ENCODE measurements at regions not wholly inside any gene's neighbourhood (a gene's known extent, or its start where the extent isn't known, plus 50 kb on each side); places are given as distances from the start of the nearest gene placed in this dataset.

DNA sequence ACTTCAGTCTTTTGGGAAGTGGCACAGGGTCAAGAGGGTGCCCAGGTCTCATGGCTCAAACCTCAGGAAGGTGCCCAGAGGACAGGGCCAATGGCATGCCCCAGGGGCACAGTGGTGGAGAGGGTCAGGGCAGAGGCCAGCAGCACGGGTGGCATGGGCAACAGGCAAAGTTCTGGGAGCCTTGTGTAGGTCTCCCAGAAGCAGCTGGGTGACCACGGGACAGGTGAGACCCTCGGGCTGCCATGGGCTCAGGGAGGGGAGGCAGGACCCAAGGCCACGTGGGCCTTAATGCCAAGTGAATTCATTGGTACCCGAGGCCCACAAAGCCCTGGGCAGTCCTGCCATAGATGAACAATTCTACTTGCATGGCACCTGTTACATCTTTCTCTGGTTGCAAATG is 72.4 kb upstream of the ADAMTS2 start:
- WGBS, 5 donors: 38 to 80% (median 73%) methylated on average over 2 to 5 of the region's 5 CpGs
- DNase-seq: no peak
- intact Hi-C loops (cut with DNase I; ENCODE audit: low total_unique reads): no loop called here

GRCh38 chr5:179417016-179417415 is 71.8 kb upstream of the ADAMTS2 start:
- WGBS, 5 donors: 70 to 80% (median 73%) methylated on average over 10 of the region's 10 CpGs

More for the DNA sequence above, 72.4 kb upstream of the ADAMTS2 start:
- Histone ChIP-seq H3K4me1 (peaks cover 0 to 24% (median 7%) of the 10 kb centered on the region in 6 donors), H3K4me3 (no peak overlapping the region), H3K9me3 (no peaks in the 10 kb centered on the region), H3K27me3 (replicated peaks in 1 of 7) (peaks cover 0 to 28% (median 0%) of the 10 kb centered on the region in 7 donors), H3K36me3 (no peaks in the 10 kb centered on the region), H3K27ac (no peak overlapping the region)
- no peak for TF ChIP-seq POLR2AphosphoS5 (IDR thresholded peaks at IDR 0.05)
- TF ChIP-seq POLR2A (IDR thresholded peaks at IDR 0.05): no peak
- TF ChIP-seq CTCF (IDR thresholded peaks at IDR 0.05 in 8 of 11, conservative IDR thresholded peaks at IDR 0.05 in 3 of 11): no peak

GRCh38 chr5:179416114-179416822 is 71.0 kb upstream of the ADAMTS2 start:
- WGBS, 5 donors: 83 to 91% (median 87%) methylated on average over 21 of the region's 21 CpGs
- DNase-seq: no peak
- H3K9me3 ChIP-seq: no peaks in the 10 kb centered on the region
- H3K27ac ChIP-seq: no peak overlapping the region
- peaks cover 0 to 22% (median 7%) of the 10 kb centered on the region in 6 donors for H3K4me1 ChIP-seq
- no peak for TF ChIP-seq CTCF (IDR thresholded peaks at IDR 0.05 in 8 of 11, conservative IDR thresholded peaks at IDR 0.05 in 3 of 11)
- TF ChIP-seq POLR2A (IDR thresholded peaks at IDR 0.05): no peak
- no peak for TF ChIP-seq POLR2AphosphoS5 (IDR thresholded peaks at IDR 0.05)
- intact Hi-C loops (cut with DNase I; ENCODE audit: low total_unique reads): no loop called here
- no peaks in the 10 kb centered on the region for H3K36me3 ChIP-seq
- H3K27me3 ChIP-seq (replicated peaks in 1 of 7): peaks cover 0 to 16% (median 0%) of the 10 kb centered on the region in 7 donors
- no peak overlapping the region for H3K4me3 ChIP-seq

More at GRCh38 chr5:179417016-179417415, 71.8 kb upstream of the ADAMTS2 start:
- H3K27ac ChIP-seq: no peak overlapping the region
- no peaks in the 10 kb centered on the region for H3K9me3 ChIP-seq
- no peak for TF ChIP-seq POLR2AphosphoS5 (IDR thresholded peaks at IDR 0.05)
- TF ChIP-seq CTCF (IDR thresholded peaks at IDR 0.05 in 8 of 11, conservative IDR thresholded peaks at IDR 0.05 in 3 of 11): no peak
- no peak for TF ChIP-seq POLR2A (IDR thresholded peaks at IDR 0.05)
- DNase-seq: no peak
- peaks cover 0 to 22% (median 0%) of the 10 kb centered on the region in 7 donors for H3K27me3 ChIP-seq (replicated peaks in 1 of 7)
- no peaks in the 10 kb centered on the region for H3K36me3 ChIP-seq
- no peak overlapping the region for H3K4me3 ChIP-seq
- peaks cover 0 to 24% (median 7%) of the 10 kb centered on the region in 6 donors for H3K4me1 ChIP-seq
- intact Hi-C loops (cut with DNase I; ENCODE audit: low total_unique reads): no loop called here

DNA sequence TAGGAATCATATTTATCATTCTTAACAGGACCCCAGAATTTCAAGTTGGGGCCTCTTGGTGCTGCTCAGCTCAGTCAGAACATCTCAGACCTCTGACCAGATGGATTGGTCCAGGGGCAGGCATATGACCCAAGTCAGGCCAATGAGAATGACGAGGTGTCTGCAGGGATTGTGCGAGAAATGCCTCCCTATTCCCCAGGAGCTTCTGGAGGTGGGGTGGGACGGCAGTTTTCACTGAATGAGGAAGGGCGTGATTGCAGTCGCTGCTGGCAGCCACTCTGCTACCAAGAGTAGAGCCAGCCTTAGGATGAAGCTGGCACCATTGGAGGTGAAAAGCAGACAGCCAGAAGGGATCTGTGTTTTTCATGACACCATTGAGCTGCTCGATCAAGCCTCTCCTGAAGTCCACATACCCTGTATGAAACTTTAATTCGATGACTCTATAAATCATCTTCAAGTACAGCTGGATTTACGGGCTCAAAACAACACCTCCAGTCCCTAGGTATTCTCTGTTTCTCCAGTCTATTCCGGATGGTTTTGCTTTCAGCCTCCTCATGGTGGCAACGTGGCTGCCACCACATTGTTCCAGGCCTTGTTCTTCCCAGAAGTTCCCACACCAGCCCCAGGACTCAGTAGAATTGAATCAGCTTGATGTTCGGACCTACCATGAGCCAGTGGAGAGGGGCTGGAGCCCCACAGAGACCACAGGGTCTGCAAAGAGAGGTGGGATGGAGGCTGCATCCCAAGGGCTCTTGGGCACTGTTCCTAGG is 70.2 kb upstream of the ADAMTS2 start:
- intact Hi-C loops (cut with DNase I; ENCODE audit: low total_unique reads): no loop called here
- Histone ChIP-seq H3K27ac (no peak overlapping the region), H3K4me1 (peaks cover 0 to 21% (median 7%) of the 10 kb centered on the region in 6 donors), H3K36me3 (no peaks in the 10 kb centered on the region), H3K9me3 (no peaks in the 10 kb centered on the region), H3K27me3 (replicated peaks in 1 of 7) (peaks cover 0 to 16% (median 0%) of the 10 kb centered on the region in 7 donors), H3K4me3 (no peak overlapping the region)
- DNase-seq: no peak
- no peak for TF ChIP-seq CTCF (IDR thresholded peaks at IDR 0.05 in 8 of 11, conservative IDR thresholded peaks at IDR 0.05 in 3 of 11)
- TF ChIP-seq POLR2A (IDR thresholded peaks at IDR 0.05): no peak
- TF ChIP-seq POLR2AphosphoS5 (IDR thresholded peaks at IDR 0.05): no peak
- WGBS, 5 donors: 87 to 96% (median 88%) methylated on average over 11 of the region's 11 CpGs

All from spleen (tissue), 11 donors.